Right ventricle myocardium superior (tissue), 1 donor: ENCODE measurements at regions not wholly inside any gene's neighbourhood (a gene's known extent, or its start where the extent isn't known, plus 50 kb on each side); places are given as distances from the start of the nearest gene placed in this dataset.

Experiments used
- ATAC-seq: fragments of 200-7000 bp; cut with Tn5 transposase; one replicate; pipeline ENCODE4 v1.9.1; 2020; ENCODE audit warnings: mild to moderate bottlenecking; ENCODE audit not compliant: poor library complexity
- DNase-seq: peaks from one replicate; pipeline ENCODE4 v3.0.0-alpha.2; 2020
- intact Hi-C: fragments of 100-400 bp; cut with DNase I; formaldehyde crosslinking; loops from one replicate; pipeline ENCODE4 v1.11.2; 2022
- donor health status: DM: no; HTN: yes; CAD: no; lungs with severe emphysema.

DNA sequence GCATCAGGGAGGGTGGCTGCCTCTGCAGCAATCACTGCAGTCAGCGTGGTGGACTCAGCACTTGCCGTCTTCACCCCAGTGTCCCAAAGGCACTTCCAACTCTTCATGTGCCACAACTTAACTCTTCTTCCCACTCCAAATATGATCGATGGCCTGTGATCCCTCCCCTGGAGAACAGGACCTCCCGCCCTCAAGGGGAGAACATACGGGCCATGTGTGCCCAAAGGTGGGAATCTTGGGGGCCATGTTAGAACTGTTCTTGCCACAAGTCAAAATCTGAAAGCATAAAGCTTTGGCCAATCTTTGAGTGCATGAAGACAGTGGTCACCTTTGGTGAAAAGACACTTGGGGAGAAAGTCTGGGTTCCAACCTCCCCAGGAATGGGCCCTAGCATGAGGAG is 368.5 kb upstream of the MGMT start:
- intact Hi-C loops = no loop called here
- ATAC-seq (no peak), DNase-seq (no peak)

DNA sequence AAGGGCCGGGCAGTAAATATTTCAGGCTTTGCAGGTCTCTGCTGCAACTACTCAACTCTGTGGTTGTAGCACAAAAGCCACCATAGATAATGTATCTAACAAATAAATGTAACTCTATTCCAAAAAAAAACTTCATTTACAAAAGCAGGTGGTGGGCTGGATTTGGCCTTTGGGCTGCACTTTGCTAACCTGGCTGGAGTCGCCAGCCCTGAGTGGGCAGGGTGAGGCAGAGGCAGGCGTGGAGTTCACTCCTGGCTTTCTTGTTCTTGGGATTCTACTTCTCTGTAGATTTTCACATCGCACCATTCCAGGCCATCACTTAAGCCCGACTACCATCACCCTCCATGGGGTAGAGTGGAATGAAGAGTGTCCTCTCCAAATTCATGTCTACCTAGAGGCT is 367.6 kb upstream of the MGMT start:
- intact Hi-C loops = no loop called here
- DNase-seq = no peak
- no peak for ATAC-seq

GRCh38 chr10:129099992-129100391 is 367.0 kb upstream of the MGMT start:
- DNase-seq = no peak
- intact Hi-C loops = no loop called here
- ATAC-seq = no peak

DNA sequence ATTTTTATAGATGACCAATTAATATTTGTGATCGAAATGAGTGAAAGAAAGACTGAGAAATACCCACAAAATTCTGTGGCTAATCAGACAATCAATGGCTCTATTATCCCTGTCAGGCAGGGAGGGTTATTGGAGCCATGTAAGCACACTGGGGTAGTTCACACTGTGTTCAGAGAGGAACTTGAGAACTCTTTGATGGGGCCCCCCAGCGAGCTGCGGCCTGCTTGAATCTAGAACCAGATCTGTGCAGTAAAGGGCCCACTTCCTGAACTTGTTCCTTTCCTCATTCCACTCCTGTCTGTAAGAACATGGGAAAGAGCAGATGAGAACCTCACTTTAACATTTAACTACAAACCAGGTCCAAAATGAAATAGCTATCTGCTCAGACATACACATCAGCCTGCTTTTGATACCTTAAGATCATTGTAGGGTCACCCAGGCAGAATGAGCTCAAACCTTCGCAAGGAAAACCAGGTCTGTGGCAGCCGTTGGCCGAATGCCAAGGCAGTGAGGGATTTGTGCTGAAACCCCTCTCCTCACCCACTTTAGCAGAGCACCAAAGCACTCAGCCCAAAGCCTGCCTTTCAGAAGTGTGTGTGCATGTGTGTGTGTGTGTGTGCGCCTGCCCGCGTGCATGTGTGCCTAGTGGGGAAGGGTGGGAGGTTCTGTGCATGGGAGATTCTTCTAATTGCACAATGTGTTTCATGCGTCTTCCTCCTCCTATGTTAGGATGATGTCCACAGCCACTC is 365.6 kb upstream of the MGMT start:
- ATAC-seq (no peak), DNase-seq (no peak)
- intact Hi-C loops = no loop called here

GRCh38 chr10:129102906-129103693 is 363.9 kb upstream of the MGMT start:
- ATAC-seq (no peak), DNase-seq (no peak)
- intact Hi-C loops = no loop called here

GRCh38 chr10:129104266-129105045 is 362.6 kb upstream of the MGMT start:
- intact Hi-C loops = no loop called here
- ATAC-seq (no peak), DNase-seq (no peak)

GRCh38 chr10:129105266-129105665 is 361.8 kb upstream of the MGMT start:
- DNase-seq (no peak), ATAC-seq (no peak)
- intact Hi-C loops = no loop called here

DNA sequence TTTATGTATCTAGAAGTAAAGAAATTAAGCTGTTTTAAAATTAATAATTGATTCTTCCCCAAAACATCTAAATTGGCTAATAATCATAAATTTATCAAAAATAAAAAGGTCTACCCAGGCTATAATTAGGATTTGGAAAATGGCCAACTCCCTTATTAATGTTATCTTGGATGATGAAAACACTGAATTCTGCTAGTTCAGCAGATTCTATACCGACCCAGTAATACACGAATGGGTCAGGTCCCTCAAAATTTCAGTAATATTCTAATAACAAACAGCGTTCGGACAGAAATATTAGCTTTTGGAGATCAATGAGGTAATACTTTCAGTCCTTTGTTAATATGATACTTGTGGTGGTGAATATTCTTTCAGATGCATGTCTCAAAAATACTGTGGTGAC is 360.7 kb upstream of the MGMT start:
- ATAC-seq (no peak), DNase-seq (no peak)
- intact Hi-C loops = no loop called here

DNA sequence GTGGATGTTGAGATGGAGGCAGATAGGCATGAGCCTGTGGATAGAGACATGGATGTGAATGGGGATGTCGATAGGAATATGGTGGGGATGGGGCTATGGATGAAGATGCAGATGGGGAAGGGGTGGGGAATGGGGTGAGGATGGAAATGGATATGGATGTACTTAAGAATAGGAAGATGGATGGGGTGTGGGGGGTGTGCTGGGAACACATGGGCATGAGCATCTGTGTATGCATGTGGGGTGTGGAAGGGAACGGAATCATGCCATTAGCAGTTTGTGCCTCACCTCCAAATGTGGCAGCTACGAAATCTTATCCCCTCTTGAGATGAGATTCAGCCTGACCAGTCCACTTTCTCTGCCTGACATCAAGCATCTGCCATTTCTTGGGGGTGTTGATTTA is 359.5 kb upstream of the MGMT start:
- ATAC-seq (no peak), DNase-seq (no peak)

DNA sequence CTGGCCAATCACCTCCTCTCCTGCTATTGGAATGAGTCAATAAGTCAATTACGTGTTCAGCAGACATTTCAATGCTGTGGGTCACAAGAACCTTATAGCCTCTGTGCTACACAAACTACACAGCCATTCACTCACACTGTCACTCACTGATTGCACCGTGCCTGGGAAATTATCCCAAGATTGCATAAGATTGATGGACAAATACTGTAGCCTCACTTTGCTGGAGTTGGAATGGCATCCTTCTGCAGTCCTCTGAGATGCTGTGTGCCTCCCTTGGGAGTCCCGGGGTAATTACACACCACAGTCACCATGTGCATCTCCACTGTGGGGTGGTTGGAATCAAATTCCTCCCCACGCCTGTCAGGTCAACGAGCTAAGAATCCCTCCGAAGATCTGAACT is 358.7 kb upstream of the MGMT start:
- DNase-seq (no peak), ATAC-seq (no peak)

More for the DNA sequence above, 359.5 kb upstream of the MGMT start:
- intact Hi-C loops = no loop called here

DNA sequence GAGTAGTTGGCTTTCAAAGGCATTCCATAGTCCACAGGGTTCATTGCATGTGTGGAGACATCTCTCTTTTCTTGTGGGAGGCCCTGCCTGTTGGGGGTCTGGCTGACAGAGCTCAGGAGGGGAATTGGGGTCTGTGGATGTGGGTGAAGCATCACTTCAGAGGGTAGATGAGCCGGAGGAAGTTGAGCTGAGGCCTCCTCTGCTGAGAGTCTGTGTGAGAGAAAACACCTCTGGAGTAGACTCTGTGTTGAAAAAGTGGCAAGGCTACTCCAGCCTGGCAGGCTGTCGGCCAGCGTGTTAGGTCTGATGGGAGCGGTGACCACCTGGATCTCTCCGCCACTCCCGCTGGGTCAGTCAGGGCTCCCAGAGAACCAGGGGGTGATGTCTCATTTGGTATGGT is 358.0 kb upstream of the MGMT start:
- intact Hi-C loops = no loop called here
- ATAC-seq (no peak), DNase-seq (no peak)

More for the DNA sequence above, 358.7 kb upstream of the MGMT start:
- intact Hi-C loops = no loop called here

DNA sequence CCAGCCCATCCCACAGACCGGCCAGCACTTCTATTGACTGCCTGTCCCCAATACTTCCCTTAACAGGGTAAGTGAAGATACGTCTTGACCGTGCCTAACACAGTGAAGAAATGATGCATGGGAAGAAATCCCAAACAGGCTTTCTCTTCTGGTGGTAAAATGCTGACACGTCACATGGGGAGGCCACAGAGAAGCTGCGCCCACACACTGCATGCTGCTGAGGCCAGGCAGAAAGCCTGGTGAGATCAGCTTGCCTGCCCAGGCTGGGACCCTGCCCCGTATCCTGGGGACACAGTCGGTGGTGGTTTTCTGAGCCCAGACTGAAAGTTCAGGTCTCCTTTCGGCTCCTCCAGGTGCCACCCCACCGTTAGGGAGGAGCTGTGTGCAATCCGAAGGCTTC is 356.3 kb upstream of the MGMT start:
- DNase-seq = no peak
- ATAC-seq = no peak
- intact Hi-C loops = no loop called here

GRCh38 chr10:129111922-129112321 is 355.1 kb upstream of the MGMT start:
- ATAC-seq (no peak), DNase-seq (no peak)
- intact Hi-C loops = no loop called here

GRCh38 chr10:129114588-129114987 is 352.5 kb upstream of the MGMT start:
- intact Hi-C loops = no loop called here
- no peak for DNase-seq
- no peak for ATAC-seq

DNA sequence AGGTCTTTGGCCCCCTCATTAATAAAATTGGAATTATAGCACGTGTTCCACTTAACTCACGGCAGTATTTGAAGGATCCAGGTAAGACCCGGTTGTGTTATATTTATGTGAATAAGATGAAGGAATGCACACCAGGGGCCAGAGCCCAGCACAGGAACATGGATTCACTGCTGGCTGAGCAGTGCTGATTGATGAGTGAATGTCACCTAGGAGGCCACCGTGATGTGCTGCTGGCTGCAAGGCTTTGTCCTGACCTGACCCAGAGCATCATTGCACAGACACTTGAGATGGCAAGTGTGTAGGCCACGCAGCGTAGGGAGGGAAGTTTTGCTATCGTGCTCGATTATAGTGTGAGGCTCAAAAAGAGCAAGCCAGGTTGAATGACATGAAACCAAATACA is 350.7 kb upstream of the MGMT start:
- intact Hi-C loops = no loop called here
- DNase-seq (no peak), ATAC-seq (no peak)

GRCh38 chr10:129120441-129120840 is 346.6 kb upstream of the MGMT start:
- no peak for ATAC-seq
- no peak for DNase-seq
- intact Hi-C loops = no loop called here

GRCh38 chr10:129122846-129123245 is 344.2 kb upstream of the MGMT start:
- DNase-seq (no peak), ATAC-seq (no peak)
- intact Hi-C loops = no loop called here

GRCh38 chr10:129123428-129123827 is 343.6 kb upstream of the MGMT start:
- intact Hi-C loops = no loop called here
- no peak for ATAC-seq

GRCh38 chr10:129126982-129127381 is 340.1 kb upstream of the MGMT start:
- DNase-seq (no peak), ATAC-seq (no peak)
- intact Hi-C loops = no loop called here

More at GRCh38 chr10:129123428-129123827, 343.6 kb upstream of the MGMT start:
- no peak for DNase-seq
